NCI-H2171 (cell line): ENCODE measurements at regions not wholly inside any gene's neighbourhood (a gene's known extent, or its start where the extent isn't known, plus 50 kb on each side); places are given as distances from the start of the nearest gene placed in this dataset.
"Not testable (repeated sequence)": the region's sequence is repeated elsewhere in the genome, so short reads cannot be mapped to it uniquely, and the experiment has no call there.

ENCODE experiments used
- DNase-seq: peaks from one replicate; lab custom pipeline; 2025; lab: John Stamatoyannopoulos, UW

DNA sequence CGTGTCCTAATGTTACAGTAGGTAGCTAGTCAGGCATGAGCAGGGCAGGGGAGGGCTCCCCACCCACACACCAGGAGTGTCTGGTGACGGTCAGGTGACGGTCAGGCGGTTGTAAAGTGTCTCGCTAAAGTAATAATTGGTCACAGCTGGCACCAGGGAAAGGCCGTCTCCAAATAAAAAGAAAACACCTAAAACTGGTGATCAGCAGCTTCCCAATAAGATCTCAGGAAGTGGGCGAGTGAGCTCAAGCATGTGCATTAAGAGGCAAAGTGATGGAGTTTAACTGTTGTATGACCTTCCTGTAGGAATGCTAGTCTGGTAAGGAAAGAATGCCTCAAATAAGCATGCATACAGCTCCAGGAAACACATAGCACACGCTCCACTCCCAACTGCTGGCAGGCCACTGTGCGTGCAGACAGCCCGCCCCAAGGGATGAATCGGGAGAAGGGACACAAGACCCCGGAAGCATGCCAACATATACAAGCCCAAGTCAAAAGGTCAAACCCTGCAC, 177.1 kb downstream of the RNF144A start:
- DNase-seq, result no peak

DNA sequence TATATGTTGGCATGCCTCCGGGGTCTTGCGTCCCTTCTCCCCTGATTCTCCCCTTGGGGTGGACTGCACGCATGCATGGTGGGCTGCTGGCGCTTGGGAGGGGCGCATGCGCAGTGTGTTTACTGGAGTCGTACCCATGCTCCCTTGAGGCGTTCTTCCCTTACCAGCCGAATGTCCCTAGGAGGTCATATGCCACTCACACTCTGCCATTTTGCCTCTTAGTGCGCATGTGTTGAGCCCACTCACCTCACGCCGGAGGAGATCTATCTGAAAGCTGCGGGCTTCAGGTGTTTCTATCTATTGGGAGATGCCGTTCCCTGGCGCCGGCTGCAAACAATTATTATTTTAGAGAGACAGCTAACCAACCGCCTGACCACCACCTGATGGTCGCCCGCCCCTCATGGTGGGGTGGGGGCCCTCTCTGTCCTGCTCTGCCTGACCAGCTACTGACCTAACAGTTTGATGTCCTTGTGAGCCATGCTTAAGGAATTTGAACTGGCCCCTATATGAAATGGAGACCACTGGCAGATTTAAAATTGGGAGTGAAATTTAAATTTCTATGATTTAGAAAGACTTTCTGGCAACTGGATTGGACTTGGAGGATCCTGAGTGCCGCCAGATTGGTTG, 179.6 kb downstream of the RNF144A start:
- DNase-seq, result no peak

DNA sequence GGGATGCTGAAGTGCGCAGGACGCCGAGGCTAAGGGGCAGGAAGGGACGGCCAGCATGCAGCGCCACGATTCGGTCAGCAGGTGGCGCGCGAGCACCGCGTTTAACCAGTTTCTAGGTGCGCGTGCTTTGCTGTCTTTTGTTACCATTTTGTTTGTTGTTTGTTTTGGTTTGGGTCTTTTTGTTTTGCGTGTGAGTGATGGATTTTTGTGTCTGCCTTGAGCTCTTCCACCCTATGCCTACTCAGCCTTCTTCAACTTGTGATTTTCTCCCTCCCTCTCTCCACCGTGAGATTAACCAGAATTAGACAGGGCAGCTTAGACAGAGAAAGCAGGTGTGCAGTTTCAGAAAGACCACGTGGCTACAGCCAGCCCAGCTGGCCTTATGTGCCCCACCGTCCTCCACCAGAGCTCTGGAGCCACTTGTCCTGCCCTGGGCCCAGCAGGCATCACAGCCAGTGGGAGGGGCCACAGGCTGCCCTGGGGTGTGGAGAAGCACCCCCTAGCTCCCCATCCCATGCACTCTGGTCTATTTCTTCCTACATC, 180.2 kb downstream of the RNF144A start:
- peak; percentile 72 for DNase-seq

DNA sequence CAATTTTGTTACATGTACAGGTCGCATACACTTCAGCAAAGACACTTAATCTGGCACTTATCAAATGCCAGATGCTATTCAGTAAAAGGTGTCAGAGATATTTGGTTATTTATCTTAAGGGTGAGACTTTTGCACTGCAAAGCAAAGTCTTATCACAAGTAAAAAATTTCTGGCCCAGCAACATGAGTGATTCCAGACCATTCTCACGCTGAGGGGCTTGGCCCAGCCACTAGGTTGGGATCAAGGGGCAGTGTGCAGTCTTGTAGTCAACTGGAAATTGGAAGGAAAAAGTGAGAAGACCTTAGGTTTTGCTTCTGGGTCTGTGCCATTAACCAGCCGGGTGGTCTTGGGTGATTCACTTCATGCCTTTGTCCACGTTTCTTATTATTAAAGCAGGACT, 181.6 kb downstream of the RNF144A start:
- DNase-seq, result no peak

DNA sequence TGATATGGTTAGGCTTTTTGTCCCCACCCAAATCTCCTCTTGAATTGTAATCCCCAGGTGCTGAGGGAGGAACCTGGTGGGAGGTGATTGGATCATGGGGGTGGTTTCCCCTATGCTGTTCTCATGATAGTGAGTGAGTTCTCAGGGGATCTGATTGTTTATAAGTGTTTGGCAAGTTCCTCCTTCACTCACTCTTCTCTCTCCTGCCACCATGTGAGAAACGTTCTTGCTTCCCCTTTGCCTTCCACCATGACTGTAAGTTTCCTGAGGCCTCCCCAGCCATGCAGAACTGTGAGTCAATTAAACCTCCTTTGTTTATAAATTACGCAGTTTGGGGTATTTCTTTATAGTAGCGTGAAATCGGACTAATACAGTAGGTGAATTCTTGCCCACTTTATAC, 182.5 kb downstream of the RNF144A start:
- DNase-seq, result not testable (repeated sequence)

DNA sequence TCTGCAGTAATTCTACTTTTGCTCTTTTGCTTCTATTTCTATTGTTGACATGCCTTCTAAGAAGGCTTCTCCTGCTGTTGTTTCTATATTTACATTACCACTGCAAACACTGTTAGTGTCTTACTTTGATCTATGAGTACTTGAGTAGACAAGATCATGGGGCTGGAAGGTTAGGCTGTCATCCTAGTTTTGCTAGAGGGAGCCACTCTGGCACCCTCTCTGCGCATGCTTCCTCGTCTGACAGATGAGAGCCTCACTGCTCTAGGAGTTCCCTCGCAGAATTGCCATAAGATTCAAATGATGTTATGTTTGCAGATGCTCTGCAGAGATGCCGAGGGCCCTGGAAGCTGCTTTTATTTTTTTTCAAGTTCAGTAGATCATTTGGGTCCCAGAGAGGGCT, 185.6 kb downstream of the RNF144A start:
- no peak for DNase-seq

DNA sequence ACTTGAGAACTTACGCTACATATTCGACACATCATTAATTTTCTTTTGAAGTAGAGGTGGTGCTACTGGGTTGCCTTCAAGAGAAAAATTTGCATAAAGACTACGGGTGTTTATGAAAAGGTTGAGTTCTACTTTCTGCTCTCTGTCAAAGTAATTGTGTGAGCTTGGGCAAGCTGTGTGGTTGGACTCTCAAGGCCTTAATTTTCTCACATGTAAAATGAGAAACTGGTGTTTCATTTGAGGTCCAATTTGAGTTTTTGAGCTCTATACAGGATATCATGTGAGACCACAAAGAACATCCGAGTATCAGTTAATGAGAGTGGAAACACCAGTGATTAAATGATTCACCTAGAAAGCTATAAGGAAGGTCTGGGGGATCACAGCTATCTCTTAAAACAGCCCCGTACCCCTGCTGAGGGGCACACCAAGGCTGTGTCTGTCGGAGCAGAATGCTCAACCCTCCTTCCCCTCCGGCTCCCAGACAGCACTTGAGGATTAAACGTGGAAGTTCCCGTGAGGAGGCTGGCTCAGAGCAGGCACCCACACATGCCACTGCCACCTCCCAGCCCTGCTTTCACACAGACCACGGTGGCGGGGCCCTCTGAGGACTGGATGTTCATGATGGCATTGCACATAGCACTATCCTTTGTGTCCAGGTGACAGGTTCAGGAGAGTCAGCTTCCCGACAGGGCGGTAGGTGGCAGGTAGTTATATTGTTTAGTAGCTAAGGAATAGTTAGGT, 191.8 kb downstream of the RNF144A start:
- no peak for DNase-seq

DNA sequence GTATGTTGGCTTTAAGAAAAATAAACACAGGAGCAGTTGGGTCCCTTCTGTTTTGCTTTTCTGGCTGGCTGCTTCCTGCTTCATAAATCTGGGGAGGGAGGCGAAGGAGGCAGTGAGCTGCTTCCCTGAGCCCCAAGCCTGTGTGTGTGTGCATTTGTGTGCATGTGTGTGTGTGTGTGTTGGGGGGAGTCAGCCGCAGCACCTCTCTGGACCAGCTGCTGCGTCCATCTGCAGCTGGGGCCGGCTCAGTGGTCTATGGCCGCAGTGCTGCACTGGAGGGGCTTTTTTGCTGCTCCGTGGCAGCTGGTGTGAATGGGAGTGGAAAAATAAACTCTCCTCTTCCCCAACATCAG, 192.3 kb downstream of the RNF144A start:
- no peak for DNase-seq

DNA sequence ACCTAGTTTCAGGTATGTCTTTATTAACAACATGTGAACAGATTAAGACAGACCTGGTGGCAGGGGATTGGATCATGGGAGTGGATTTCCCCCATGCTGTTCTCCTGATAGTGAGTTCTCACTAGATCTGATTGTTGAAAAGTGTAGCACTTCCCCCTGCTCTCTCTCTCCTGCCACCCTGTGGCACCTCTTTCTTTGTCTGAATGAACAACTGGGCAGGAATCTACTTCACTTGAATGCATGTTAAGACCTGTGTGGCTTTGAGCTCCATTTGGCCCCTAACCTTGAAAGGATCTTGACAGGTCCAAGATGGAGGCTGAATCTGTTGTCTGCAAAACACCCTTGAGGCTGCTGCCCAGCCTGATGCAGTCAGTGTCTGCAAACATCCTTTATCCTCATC, 194.4 kb downstream of the RNF144A start:
- DNase-seq, result no peak

DNA sequence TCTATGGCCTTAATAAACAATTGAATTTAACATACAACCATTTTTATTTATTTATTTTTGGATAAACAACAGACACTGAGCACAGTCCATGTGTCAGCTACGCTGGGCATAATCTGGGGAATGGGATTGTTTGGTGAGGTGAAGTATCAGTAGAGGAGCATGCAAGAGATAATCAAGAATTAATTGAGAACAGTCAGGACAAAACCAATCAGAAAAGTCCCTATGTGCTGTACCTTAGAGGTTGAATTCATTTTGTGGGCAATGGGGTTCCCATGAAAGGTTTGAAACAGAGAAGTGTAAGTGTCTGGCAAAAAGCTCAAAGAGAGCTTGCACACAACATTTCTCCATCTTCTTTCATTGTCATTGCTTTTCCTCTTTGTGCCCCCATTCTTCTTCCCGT, 198.2 kb downstream of the RNF144A start:
- no peak for DNase-seq

DNA sequence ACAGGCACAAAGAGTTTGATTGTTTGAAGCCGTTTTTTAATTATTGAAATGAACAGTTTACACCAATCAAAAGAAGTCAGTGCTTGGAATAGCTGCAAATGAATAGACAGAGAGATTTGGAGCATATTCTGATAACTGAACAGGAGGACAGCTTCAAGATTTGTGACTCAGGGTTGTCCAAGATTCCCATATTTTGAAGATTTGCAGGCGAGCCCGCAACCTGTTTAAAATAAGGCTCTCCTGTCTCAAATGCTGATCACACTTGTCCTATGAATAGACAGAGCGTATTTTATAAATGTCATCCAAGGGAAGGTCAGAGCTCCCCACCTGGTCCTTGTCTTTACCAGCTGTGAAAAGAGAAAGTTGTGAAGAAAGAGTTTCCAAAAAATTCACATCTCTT, 198.7 kb downstream of the RNF144A start:
- no peak for DNase-seq

DNA sequence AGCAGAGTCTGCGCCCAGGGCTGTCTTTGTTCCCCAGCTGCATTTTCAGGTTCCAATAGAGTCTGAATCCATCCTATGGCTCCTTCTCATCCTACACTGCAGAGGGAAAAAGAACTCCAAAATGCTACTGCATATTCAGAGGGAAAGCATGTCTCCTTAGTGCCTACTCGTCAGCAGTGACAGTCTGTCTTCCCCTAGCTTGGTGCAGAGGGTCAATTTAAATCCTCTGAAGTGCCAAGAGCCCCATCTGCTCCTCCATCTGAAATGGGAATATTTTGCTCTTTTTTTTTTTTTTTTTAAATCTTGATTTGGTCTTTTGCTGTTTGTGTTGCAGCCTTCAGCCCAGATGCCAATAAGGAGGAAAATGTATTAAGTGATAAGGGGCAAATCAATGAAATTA, 199.3 kb downstream of the RNF144A start:
- peak; percentile 63 for DNase-seq

DNA sequence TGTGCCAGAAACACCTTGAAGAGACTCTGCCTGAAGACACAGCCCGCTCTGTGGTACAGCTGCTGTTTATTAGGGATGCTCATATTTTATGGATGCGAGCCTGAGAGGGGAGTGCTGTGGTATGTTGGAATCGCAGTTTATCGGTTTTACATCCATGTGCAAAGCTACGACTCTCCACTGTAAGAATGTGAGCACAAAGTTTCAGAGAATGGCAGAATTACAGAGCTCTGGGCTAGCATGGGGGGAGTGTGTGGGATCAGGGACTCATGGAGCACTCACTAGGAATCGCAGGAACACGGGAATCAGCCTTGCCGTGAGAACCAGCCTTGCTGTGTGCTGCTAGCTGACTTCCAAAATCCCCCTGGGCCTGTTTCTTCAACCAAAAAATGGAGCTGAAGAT, 199.9 kb downstream of the RNF144A start:
- no peak for DNase-seq

DNA sequence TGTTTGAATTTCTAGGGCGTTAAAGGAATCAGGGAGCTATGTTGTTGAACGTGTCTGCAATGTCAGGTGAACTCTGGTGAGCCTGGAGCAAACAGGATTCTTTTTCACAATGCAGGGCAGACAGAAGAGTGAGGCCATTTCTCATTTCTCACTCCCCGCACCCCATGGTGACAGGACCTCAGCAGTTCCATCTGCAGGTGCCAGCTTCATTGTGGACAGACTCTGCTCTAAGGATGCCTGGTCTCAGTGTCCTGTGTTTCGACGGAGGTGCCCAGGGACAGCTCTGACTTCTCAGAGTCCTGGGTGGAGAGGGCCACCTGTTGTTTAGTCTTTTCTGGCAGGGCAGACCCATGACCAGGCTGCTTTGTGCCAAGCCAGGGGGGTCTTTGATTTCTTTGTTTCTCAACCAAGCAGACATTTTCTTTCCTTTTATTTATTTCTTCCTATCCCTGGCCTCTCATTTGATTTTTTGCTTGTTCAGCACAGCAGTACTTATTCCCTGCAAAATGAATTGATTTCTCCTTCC, 201.5 kb downstream of the RNF144A start:
- DNase-seq, result no peak

DNA sequence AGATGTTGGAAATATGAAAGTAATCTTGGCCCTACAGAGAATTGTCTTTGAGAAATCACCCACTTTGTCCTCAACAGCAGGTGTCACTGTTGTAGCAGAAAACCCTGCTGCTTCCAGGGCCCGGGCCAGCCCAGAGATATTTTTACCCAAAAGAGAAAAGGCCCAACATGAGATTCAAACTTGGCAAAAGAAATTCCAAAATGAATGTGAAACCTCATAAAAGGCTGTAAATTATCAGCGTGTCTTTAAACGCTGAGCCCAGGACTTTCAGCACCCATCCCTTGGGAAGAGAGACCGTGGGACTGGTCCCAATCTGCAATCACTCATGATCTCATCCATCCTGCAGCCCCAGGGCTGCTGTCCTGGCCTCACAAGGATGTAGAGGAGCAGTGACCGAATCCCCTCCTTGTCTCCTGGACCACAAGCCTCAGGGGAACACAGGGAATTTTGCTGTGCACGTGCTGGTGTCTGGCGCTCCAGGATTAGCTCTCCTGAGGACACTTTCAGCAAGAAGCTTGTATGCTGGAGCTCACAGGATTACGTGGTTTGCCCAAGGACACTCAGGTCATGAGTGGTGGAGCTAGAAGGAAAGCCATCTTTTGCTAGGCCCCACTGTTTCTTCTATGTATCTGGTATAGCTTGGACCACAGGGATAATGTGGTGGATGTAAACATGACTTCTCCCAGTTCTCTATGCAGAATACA, 202.1 kb downstream of the RNF144A start:
- peak; percentile 44 for DNase-seq

DNA sequence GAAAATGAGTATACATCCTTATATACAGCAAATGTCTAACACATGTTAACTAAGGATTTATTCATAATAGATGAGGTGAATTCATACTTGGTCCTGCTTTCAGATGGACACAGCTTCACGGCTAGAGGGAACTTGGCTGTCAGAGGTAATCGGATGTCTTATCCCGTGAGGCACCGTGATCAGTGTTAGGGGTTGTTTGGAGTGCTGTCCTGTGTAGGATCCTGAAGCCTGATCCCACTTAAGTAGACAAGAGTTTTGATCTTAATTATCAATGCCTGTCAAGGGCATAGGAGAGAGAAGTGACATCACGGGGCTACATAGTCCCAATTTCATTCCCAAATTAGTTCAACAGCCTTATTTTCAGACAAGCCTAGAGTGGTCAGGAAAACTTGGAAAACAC, 204.6 kb downstream of the RNF144A start:
- no peak for DNase-seq

DNA sequence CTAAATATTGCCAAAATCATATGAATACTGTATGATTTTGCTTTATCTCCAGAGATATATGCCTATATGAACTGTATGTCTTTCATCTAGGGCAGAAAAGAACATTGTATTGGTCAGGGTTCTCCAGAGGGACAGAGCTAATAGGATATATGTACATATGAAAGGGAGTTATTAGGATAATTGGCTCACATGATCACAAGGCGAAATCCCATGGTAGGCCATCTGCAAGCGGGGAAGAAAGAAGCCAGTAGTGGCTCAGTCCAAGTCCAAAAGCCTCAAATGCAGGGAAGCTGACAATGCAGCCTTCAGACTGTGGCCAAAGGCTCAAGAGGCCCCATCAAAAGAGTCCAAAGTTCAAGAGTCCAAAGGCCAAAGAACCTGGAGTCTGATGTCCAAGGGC, 209.9 kb downstream of the RNF144A start:
- DNase-seq, result no peak

DNA sequence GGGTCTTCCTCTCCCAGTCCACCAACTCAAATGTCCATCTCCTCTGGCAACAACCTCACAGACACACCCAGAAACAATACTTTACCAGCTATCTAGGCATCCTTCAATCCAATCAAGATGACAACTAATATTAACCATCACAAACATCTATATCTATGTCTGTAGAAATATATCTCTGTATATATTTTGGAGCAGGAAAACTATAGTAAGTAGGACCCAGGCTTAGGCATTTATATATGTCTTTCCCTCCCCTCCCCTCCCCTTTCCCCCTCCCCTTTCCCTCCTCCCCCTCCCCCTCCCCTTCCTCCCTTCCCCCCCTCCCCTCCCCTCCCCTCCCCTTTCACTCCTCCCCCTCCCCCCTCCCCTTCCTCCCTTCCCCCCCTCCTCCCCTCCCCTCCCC, 210.5 kb downstream of the RNF144A start:
- no peak for DNase-seq

DNA sequence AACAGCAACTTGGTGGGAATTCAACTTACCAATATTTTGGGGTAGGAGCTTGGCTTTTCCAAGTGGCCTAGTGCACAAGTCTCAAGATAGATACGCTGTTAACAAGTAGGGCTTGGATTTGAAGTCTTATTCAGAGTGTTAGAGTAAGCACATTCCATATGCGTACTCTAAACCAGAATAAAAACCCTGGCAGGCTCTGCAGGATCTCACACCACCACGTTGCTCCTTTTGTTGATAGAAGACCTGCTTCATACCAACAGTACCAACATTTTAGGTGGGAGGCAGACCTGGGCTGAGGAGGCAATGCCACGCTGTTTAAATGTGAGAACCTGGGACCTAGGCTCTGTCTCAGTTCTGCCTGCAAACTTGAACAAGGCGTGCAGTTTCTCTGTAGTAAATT, 214.0 kb downstream of the RNF144A start:
- no peak for DNase-seq

DNA sequence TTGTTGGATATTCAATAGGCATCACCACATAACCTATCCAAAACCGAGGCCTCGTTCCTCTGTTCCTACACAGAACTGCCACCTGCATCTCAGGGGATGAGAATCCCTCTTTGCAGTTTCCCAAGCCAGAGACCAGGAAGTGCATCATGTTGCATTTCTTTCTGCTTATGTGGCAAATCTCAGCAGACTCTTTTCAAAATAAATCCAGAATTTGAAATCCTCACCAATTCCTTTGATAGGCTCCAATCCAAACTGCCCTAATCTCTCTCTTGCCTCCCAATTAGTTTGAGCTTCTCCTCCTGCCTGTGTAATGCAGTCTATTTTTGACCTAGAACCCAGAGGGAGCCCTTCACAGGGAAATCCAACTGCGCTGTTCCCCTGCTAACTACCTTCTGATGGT, 215.5 kb downstream of the RNF144A start:
- DNase-seq, result no peak

DNA sequence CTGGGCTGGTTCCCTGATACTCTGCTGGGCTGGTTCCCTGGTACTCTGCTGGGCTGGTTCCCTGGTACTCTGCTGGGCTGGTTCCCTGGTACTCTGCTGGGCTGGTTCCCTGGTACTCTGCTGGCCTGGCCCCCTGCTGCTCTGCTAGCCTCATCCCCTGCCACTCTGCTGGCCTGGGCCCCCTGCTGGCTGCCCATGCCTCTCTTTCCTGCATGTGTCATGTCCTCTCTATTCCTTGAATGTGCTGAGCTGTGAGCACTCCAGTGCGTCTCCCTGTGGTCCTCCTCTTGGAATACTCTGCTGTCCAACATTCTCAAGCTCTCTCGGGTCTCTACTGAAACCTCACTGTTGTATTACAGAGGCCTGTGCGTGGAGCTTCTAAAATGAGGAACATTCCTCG, 216.3 kb downstream of the RNF144A start:
- no peak for DNase-seq

DNA sequence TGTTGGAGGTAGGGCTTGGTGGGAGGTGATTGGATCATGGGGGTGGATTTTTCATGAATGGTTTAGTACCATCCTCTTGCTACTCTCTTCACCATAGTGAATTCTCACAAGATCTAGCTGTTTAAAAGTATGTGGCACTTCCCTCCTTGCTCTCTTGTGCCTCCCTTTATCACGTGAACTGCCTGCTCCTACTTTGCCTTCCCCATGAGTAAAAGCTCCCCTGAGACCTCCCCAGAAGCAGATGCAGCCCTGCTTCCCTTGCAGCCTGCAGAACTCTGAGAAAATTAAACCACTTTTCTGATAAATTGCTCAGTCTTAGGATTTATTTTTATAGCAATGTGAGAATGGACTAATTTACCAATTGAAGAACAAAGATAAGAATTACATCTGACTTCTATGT, 223.1 kb downstream of the RNF144A start:
- DNase-seq, result no peak

DNA sequence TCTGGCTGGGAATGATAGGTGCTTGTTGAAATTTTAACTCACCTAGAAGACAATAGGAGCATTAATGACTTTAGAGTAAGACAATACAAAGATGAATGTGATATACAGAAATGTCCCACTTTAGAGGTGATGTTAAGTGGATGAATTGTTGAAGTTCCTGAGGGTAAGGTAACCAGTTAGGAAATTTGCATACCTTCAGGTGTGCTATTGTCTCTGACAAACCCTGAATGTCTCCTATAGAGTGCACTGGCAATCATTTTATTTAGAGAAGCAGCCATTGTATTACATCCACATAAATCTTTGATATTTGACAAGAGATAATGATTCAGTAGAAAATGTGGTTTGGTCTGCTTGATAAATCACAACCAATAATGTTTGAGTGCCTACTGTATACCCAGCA, 228.5 kb downstream of the RNF144A start:
- DNase-seq, result no peak
